Lung (tissue), 11 donors: ENCODE measurements at regions not wholly inside any gene's neighbourhood (a gene's known extent, or its start where the extent isn't known, plus 50 kb on each side); places are given as distances from the start of the nearest gene placed in this dataset.

ENCODE experiments used
- ATAC-seq: fragments of 200-7000 bp; cut with Tn5 transposase; one replicate; pipeline ENCODE4 v1.9.1; 2020; ENCODE audit warnings: moderate number of reproducible peaks; ENCODE audit not compliant: insufficient read depth, low FRiP score
- DNase-seq, 3 donors: peaks; one replicate each; pipeline ENCODE4 v3.0.0-alpha.2; 2013 to 2017
- H3K27ac ChIP-seq, 2 donors: one replicate each; pipeline ENCODE4 v1.5.1; 2013; ENCODE audit warnings: mild to moderate bottlenecking in 2 of 2, moderate library complexity in 2 of 2, control low read depth in 1 of 2, inconsistent platforms in 1 of 2, low read depth in 1 of 2, low read length in 1 of 2
- H3K27me3 ChIP-seq, 3 donors: one replicate each; pipeline ENCODE4 v1.5.1; 2013; ENCODE audit warnings: low read length in 2 of 3; ENCODE audit not compliant: control insufficient read depth in 3 of 3, insufficient read depth in 3 of 3
- H3K36me3 ChIP-seq, 4 donors: one replicate each; pipeline ENCODE4 v1.5.1; 2013; ENCODE audit warnings: low read length in 4 of 4, mild to moderate bottlenecking in 1 of 4, moderate library complexity in 1 of 4; ENCODE audit not compliant: control insufficient read depth in 4 of 4, insufficient read depth in 4 of 4
- H3K4me1 ChIP-seq, 5 donors: one replicate each; pipeline ENCODE4 v1.5.1; 2013; ENCODE audit warnings: low read length in 5 of 5, mild to moderate bottlenecking in 2 of 5, moderate library complexity in 1 of 5; ENCODE audit not compliant: control insufficient read depth in 5 of 5, insufficient read depth in 5 of 5
- H3K4me3 ChIP-seq: one replicate; pipeline ENCODE4 v1.5.1; 2013; ENCODE audit warnings: mild to moderate bottlenecking, control low read depth, moderate library complexity
- H3K9ac ChIP-seq, 2 donors: one replicate each; pipeline ENCODE4 v1.5.1; 2013; ENCODE audit warnings: low read length in 2 of 2, control low read depth in 1 of 2; ENCODE audit not compliant: insufficient read depth in 1 of 2
- H3K9me3 ChIP-seq, 4 donors: one replicate each; pipeline ENCODE4 v1.5.1; 2013; ENCODE audit warnings: low read length in 3 of 4, mild to moderate bottlenecking in 1 of 4, moderate library complexity in 1 of 4; ENCODE audit not compliant: control insufficient read depth in 4 of 4, insufficient read depth in 3 of 4
- WGBS, 2 donors: extraction: QIAGEN DNeasy Blood & Tissue Kit; methylation state at CpG; one replicate each; pipeline ENCODE4 v1.1.7; 2013; 5-methylcytosine and 5-hydroxymethylcytosine counted together
- TF ChIP-seq, protein P1 (sequence below): IDR thresholded peaks from 2 replicates; pipeline ENCODE4 v1.5.1; 2012; ENCODE audit warnings: mild to moderate bottlenecking; ENCODE audit errors: control extremely low read depth, extremely low read depth
- donor health status: control.
- donor health status: control.
- donor health status: Bipolar disorder and iron deficiency.
- donor health status: healthy.
- donor health status: DM: yes; HTN: yes; CAD: no.

DNA sequence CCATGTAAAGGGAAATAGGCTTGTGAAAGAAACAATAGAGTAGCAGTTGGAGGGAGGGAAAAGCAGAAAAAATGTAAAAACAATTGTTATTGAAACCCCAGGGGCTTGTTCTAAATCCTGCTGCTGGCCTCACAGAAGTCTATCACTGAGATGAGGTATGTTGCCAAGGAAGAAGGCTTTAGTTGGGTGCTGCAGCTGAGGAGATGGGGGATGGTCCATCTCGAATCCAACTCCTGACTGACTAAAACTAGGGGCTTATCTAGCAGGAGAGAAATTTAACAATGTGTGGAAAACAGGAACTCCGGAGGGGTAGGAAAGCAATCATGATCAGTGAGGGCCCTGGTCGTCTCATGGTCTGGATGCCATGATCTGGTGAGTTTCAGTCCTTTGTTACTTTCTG lies 225.0 kb upstream of the EXOC2 start:
- Histone ChIP-seq H3K27ac (no peak overlapping the region), H3K4me1 (peaks cover 0 to 4% (median 0%) of the 10 kb centered on the region in 5 donors), H3K27me3 (no peaks in the 10 kb centered on the region), H3K9ac (no peak overlapping the region), H3K36me3 (no peaks in the 10 kb centered on the region), H3K4me3 (no peak overlapping the region), H3K9me3 (peaks cover 0 to 26% (median 12%) of the 10 kb centered on the region in 4 donors)
- WGBS, 2 donors: 85 to 88% methylated on average over 3 of the region's 3 CpGs
- no peak for ATAC-seq
- no peak for DNase-seq
- TF ChIP-seq, protein P1, sequence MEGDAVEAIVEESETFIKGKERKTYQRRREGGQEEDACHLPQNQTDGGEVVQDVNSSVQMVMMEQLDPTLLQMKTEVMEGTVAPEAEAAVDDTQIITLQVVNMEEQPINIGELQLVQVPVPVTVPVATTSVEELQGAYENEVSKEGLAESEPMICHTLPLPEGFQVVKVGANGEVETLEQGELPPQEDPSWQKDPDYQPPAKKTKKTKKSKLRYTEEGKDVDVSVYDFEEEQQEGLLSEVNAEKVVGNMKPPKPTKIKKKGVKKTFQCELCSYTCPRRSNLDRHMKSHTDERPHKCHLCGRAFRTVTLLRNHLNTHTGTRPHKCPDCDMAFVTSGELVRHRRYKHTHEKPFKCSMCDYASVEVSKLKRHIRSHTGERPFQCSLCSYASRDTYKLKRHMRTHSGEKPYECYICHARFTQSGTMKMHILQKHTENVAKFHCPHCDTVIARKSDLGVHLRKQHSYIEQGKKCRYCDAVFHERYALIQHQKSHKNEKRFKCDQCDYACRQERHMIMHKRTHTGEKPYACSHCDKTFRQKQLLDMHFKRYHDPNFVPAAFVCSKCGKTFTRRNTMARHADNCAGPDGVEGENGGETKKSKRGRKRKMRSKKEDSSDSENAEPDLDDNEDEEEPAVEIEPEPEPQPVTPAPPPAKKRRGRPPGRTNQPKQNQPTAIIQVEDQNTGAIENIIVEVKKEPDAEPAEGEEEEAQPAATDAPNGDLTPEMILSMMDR: no peak

DNA sequence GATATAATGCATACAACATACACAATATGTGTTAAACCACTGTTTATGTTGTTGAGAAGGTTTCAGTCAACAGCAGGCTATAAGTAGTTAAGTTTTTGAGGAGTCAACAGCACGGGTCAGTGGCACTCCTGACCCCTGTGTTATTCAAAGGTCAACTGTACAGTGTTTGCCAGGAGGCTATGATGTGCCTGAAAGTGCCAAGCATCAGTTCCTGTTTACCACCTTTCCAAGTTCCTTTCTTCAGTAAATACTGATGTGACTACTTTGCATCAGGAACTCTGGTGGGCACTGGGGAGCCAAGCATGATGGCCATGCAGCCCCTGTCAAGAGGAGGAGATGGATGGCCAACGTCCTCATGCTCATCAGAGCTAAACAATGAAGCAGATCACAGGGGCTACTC lies 224.4 kb upstream of the EXOC2 start:
- peaks cover 0 to 4% (median 0%) of the 10 kb centered on the region in 5 donors for H3K4me1 ChIP-seq
- no peaks in the 10 kb centered on the region for H3K27me3 ChIP-seq
- DNase-seq (no peak), ATAC-seq (no peak)
- peaks cover 0 to 23% (median 12%) of the 10 kb centered on the region in 4 donors for H3K9me3 ChIP-seq
- no peak overlapping the region for H3K9ac ChIP-seq
- H3K4me3 ChIP-seq: no peak overlapping the region
- no peaks in the 10 kb centered on the region for H3K36me3 ChIP-seq
- whole genome bisulfite sequencing, 2 donors: 42 to 44% methylated on average over 2 of the region's 2 CpGs
- TF ChIP-seq, protein P1: no peak
- H3K27ac ChIP-seq: no peak overlapping the region

DNA sequence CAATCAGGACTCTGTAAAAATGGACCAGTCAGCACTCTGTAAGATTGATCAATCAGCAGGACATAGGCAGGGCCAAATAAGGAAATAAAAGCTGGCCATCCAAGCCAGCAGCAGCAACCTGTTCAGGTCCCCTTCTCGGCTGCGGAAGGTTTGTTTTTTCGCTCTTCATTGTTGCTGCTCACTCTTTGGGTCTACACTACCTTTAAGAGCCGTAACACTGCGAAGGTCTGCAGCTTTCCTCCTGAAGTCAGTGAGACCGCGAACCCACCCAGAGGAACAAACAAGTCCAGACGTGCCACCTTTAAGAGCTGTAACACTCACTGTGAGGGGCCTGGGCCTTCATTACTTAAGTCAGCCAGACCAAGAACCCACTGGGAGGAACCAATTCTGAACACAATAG lies 223.2 kb upstream of the EXOC2 start:
- no peak overlapping the region for H3K27ac ChIP-seq
- TF ChIP-seq, protein P1: no peak
- H3K9ac ChIP-seq: no peak overlapping the region
- peaks cover 0 to 4% (median 0%) of the 10 kb centered on the region in 5 donors for H3K4me1 ChIP-seq
- DNase-seq (no peak), ATAC-seq (no peak)
- H3K27me3 ChIP-seq: no peaks in the 10 kb centered on the region
- WGBS, 2 donors: 97 to 98% methylated on average over 8 of the region's 8 CpGs
- no peaks in the 10 kb centered on the region for H3K36me3 ChIP-seq
- H3K4me3 ChIP-seq: no peak overlapping the region
- peaks cover 0 to 15% (median 5%) of the 10 kb centered on the region in 4 donors for H3K9me3 ChIP-seq
